Dendritic cell treated with granulocyte-macrophage colony-stimulating factor and Interleukin-4, amounts not matched to agents 40 ng/mL and 50 ng/mL, for 4 days (primary cell): ENCODE measurements at regions not wholly inside any gene's neighbourhood (a gene's known extent, or its start where the extent isn't known, plus 50 kb on each side); places are given as distances from the start of the nearest gene placed in this dataset.
"Not testable (repeated sequence)": the region's sequence is repeated elsewhere in the genome, so short reads cannot be mapped to it uniquely, and the experiment has no call there.

Experiments
- H3K27ac Mint-ChIP-seq: one replicate; pipeline ENCODE4 v1.8.0; 2022; ENCODE audit warnings: mild to moderate bottlenecking, mixed read lengths
- H3K27me3 Mint-ChIP-seq: one replicate; pipeline ENCODE4 v1.8.0; 2022; ENCODE audit warnings: mild to moderate bottlenecking, mixed read lengths
- H3K36me3 Mint-ChIP-seq: one replicate; pipeline ENCODE4 v1.8.0; 2022; ENCODE audit warnings: low read depth, mixed read lengths
- H3K4me1 Mint-ChIP-seq: one replicate; pipeline ENCODE4 v1.8.0; 2022; ENCODE audit warnings: low read depth, mixed read lengths
- H3K4me3 Mint-ChIP-seq: one replicate; pipeline ENCODE4 v1.8.0; 2022; ENCODE audit warnings: mild to moderate bottlenecking, moderate library complexity, mixed read lengths
- H3K9me3 Mint-ChIP-seq: one replicate; pipeline ENCODE4 v1.8.0; 2022; ENCODE audit warnings: mixed read lengths
- intact Hi-C: fragments of 100-400 bp; cut with micrococcal nuclease; formaldehyde crosslinking; loops from one replicate; pipeline ENCODE4 v1.15.0; 2022

- intact Hi-C loops: no loop called here
- Mint-ChIP-seq H3K36me3 (no peaks in the 10 kb centered on the region), H3K9me3 (peaks cover 18% of the 10 kb centered on the region), H3K27ac (no peak overlapping the region), H3K4me1 (peaks cover 14% of the 10 kb centered on the region), H3K4me3 (no peak overlapping the region), H3K27me3 (no peaks in the 10 kb centered on the region)
These were observed 57.7 kb upstream of the AADACL2 start for GRCh38 chr3:151675858-151676615.

- H3K36me3 Mint-ChIP-seq: no peaks in the 10 kb centered on the region
- no peaks in the 10 kb centered on the region for H3K27me3 Mint-ChIP-seq
- no peak overlapping the region for H3K4me3 Mint-ChIP-seq
- no peak overlapping the region for H3K27ac Mint-ChIP-seq
- intact Hi-C loops: no loop called here
- peaks cover 11% of the 10 kb centered on the region for H3K9me3 Mint-ChIP-seq
- peaks cover 14% of the 10 kb centered on the region for H3K4me1 Mint-ChIP-seq
These were observed 59.8 kb upstream of the AADACL2 start for GRCh38 chr3:151673974-151674373.

GRCh38 chr3:151667762-151668161, 66.0 kb upstream of the AADACL2 start:
- H3K27me3 Mint-ChIP-seq, H3K9me3 Mint-ChIP-seq, intact Hi-C loops, H3K4me3 Mint-ChIP-seq, H3K4me1 Mint-ChIP-seq, H3K36me3 Mint-ChIP-seq, H3K27ac Mint-ChIP-seq: not testable (repeated sequence)

- intact Hi-C loops: no loop called here
- Mint-ChIP-seq H3K4me3 (no peak overlapping the region), H3K36me3 (no peaks in the 10 kb centered on the region), H3K27ac (no peak overlapping the region), H3K27me3 (no peaks in the 10 kb centered on the region), H3K4me1 (peaks cover 7% of the 10 kb centered on the region), H3K9me3 (no peaks in the 10 kb centered on the region)
These were observed 72.8 kb upstream of the AADACL2 start for GRCh38 chr3:151660885-151661284.

- Mint-ChIP-seq H3K36me3 (no peaks in the 10 kb centered on the region), H3K27me3 (no peaks in the 10 kb centered on the region), H3K4me3 (no peak overlapping the region), H3K27ac (no peak overlapping the region), H3K9me3 (no peaks in the 10 kb centered on the region), H3K4me1 (no peaks in the 10 kb centered on the region)
- intact Hi-C loops: no loop called here
These were observed 88.7 kb upstream of the AADACL2 start for GRCh38 chr3:151644986-151645385.

- no peak overlapping the region for H3K27ac Mint-ChIP-seq
- intact Hi-C loops: no loop called here
- no peaks in the 10 kb centered on the region for H3K36me3 Mint-ChIP-seq
- H3K4me3 Mint-ChIP-seq: no peak overlapping the region
- H3K4me1 Mint-ChIP-seq: no peaks in the 10 kb centered on the region
- H3K27me3 Mint-ChIP-seq: no peaks in the 10 kb centered on the region
- no peaks in the 10 kb centered on the region for H3K9me3 Mint-ChIP-seq
These were observed 89.6 kb upstream of the AADACL2 start for GRCh38 chr3:151644020-151644620.

GRCh38 chr3:151639418-151639740, 94.3 kb upstream of the AADACL2 start:
- H3K9me3 Mint-ChIP-seq: no peaks in the 10 kb centered on the region
- H3K4me3 Mint-ChIP-seq: no peak overlapping the region
- H3K4me1 Mint-ChIP-seq: no peaks in the 10 kb centered on the region
- no peaks in the 10 kb centered on the region for H3K27me3 Mint-ChIP-seq
- intact Hi-C loops: no loop called here
- no peak overlapping the region for H3K27ac Mint-ChIP-seq
- no peaks in the 10 kb centered on the region for H3K36me3 Mint-ChIP-seq

GRCh38 chr3:151638555-151639417, 94.9 kb upstream of the AADACL2 start:
- no peaks in the 10 kb centered on the region for H3K4me1 Mint-ChIP-seq
- H3K27me3 Mint-ChIP-seq: no peaks in the 10 kb centered on the region
- intact Hi-C loops: no loop called here
- H3K4me3 Mint-ChIP-seq: no peak overlapping the region
- no peaks in the 10 kb centered on the region for H3K36me3 Mint-ChIP-seq
- H3K9me3 Mint-ChIP-seq: no peaks in the 10 kb centered on the region
- H3K27ac Mint-ChIP-seq: no peak overlapping the region

GRCh38 chr3:151635905-151636304, 97.8 kb upstream of the AADACL2 start:
- H3K27ac Mint-ChIP-seq: no peak overlapping the region
- H3K27me3 Mint-ChIP-seq: no peaks in the 10 kb centered on the region
- intact Hi-C loops: no loop called here
- no peaks in the 10 kb centered on the region for H3K9me3 Mint-ChIP-seq
- H3K4me3 Mint-ChIP-seq: no peak overlapping the region
- no peaks in the 10 kb centered on the region for H3K36me3 Mint-ChIP-seq
- peaks cover 6% of the 10 kb centered on the region for H3K4me1 Mint-ChIP-seq

- no peaks in the 10 kb centered on the region for H3K9me3 Mint-ChIP-seq
- H3K27me3 Mint-ChIP-seq: no peaks in the 10 kb centered on the region
- no peaks in the 10 kb centered on the region for H3K36me3 Mint-ChIP-seq
- no peak overlapping the region for H3K4me3 Mint-ChIP-seq
- no peak overlapping the region for H3K27ac Mint-ChIP-seq
- H3K4me1 Mint-ChIP-seq: peaks cover 6% of the 10 kb centered on the region
- intact Hi-C loops: no loop called here
These were observed 101.8 kb upstream of the AADACL2 start for GRCh38 chr3:151631946-151632345.

GRCh38 chr3:151630938-151631441, 102.7 kb upstream of the AADACL2 start:
- Mint-ChIP-seq H3K9me3 (no peaks in the 10 kb centered on the region), H3K27me3 (no peaks in the 10 kb centered on the region), H3K4me3 (no peak overlapping the region), H3K27ac (no peak overlapping the region), H3K36me3 (no peaks in the 10 kb centered on the region), H3K4me1 (peaks cover 6% of the 10 kb centered on the region)
- intact Hi-C loops: no loop called here

- Mint-ChIP-seq H3K36me3 (no peaks in the 10 kb centered on the region), H3K27ac (no peak overlapping the region), H3K27me3 (no peaks in the 10 kb centered on the region), H3K4me3 (no peak overlapping the region), H3K9me3 (no peaks in the 10 kb centered on the region), H3K4me1 (peaks cover 6% of the 10 kb centered on the region)
- intact Hi-C loops: no loop called here
These were observed 103.7 kb upstream of the AADACL2 start for GRCh38 chr3:151630035-151630434.

GRCh38 chr3:151625586-151625985, 108.1 kb upstream of the AADACL2 start:
- Mint-ChIP-seq H3K4me3 (no peak overlapping the region), H3K4me1 (no peaks in the 10 kb centered on the region), H3K9me3 (no peaks in the 10 kb centered on the region), H3K27ac (no peak overlapping the region), H3K36me3 (no peaks in the 10 kb centered on the region), H3K27me3 (no peaks in the 10 kb centered on the region)
- intact Hi-C loops: no loop called here

GRCh38 chr3:151625086-151625485, 108.6 kb upstream of the AADACL2 start:
- no peaks in the 10 kb centered on the region for H3K9me3 Mint-ChIP-seq
- H3K27ac Mint-ChIP-seq: no peak overlapping the region
- H3K27me3 Mint-ChIP-seq: no peaks in the 10 kb centered on the region
- H3K36me3 Mint-ChIP-seq: no peaks in the 10 kb centered on the region
- intact Hi-C loops: no loop called here
- H3K4me1 Mint-ChIP-seq: no peaks in the 10 kb centered on the region
- no peak overlapping the region for H3K4me3 Mint-ChIP-seq
